Spinal cord (tissue), 9 donors: ENCODE measurements at regions not wholly inside any gene's neighbourhood (a gene's known extent, or its start where the extent isn't known, plus 50 kb on each side); places are given as distances from the start of the nearest gene placed in this dataset.

Source experiments
- DNase-seq, 6 donors: peaks; one replicate each; pipeline versions ENCODE4 v3.0.0 to v3.0.0-alpha.2; 2013 to 2015; ENCODE audit warnings: low spot score in 6 of 6, low read depth in 4 of 6
- H3K27ac ChIP-seq: one replicate; pipeline ENCODE4 v1.5.1; 2013; ENCODE audit warnings: low read depth, low read length, control low read depth
- H3K27me3 ChIP-seq: one replicate; pipeline ENCODE4 v1.6.1; 2013; ENCODE audit warnings: low read length; ENCODE audit not compliant: control insufficient read depth, insufficient read depth
- H3K36me3 ChIP-seq: one replicate; pipeline ENCODE4 v1.6.1; 2013; ENCODE audit warnings: low read length; ENCODE audit not compliant: control insufficient read depth, insufficient read depth
- H3K4me1 ChIP-seq: one replicate; pipeline ENCODE4 v1.6.1; 2013; ENCODE audit warnings: low read length; ENCODE audit not compliant: control insufficient read depth, insufficient read depth
- H3K4me3 ChIP-seq: one replicate; pipeline ENCODE4 v1.5.1; 2013; ENCODE audit warnings: low read depth, low read length, control low read depth
- H3K9me3 ChIP-seq: one replicate; pipeline ENCODE4 v1.6.1; 2013; ENCODE audit warnings: low read length; ENCODE audit not compliant: control insufficient read depth, insufficient read depth
- WGBS: methylation state at CpG from one replicate; pipeline ENCODE4 v1.1.5; 2013; ENCODE audit warnings: missing lambda C conversion rate; ENCODE audit not compliant: insufficient coverage; 5-methylcytosine and 5-hydroxymethylcytosine counted together
- donor health status: healthy.

DNA sequence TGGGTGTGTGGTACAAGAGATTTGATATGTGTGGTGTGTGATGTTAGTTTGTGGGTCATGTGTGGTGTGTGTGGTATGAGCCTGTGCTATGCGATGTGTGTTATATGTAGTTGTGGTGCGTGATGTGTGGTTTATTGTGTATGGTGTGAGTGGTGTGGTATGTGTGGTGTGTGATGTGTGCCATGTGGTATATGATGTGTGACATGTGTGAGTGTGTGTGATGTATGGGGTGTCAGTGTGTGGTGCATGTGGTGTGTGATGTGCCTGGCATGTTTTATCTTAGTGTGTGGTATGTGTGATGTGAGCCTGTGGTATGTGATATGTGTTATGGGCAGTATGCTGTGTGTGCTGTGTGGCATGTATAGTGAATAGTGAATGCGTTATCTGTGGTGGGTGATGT lies 273.0 kb upstream of the IRX1 start:
- H3K36me3 ChIP-seq = no peaks in the 10 kb centered on the region
- WGBS = 96% methylated on average over 3 of the region's 3 CpGs
- no peaks in the 10 kb centered on the region for H3K9me3 ChIP-seq
- no peak overlapping the region for H3K4me3 ChIP-seq
- H3K27me3 ChIP-seq = no peaks in the 10 kb centered on the region
- peaks cover 23% of the 10 kb centered on the region for H3K4me1 ChIP-seq
- no peak overlapping the region for H3K27ac ChIP-seq
- DNase-seq = no peak

DNA sequence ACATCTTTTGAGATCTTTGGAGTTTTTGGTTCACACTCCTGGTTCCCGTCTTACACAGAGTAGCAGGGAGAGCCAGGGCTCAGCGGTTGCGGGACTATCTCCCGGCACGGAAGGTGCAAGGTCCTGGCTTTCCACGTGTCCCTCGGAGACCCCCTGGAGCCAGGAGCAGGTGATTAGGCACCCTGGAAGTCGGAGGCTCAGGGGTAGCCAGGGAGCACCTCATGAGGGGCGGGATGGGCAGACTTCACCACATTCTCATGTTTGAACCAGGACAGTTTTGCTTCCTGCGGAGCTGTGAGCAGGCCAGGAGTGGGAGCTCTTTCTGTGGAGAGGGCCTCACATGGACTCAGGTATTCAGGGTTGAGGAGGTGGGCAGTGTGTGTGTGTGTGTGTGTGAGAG lies 273.7 kb upstream of the IRX1 start:
- no peaks in the 10 kb centered on the region for H3K36me3 ChIP-seq
- DNase-seq = no peak
- no peak overlapping the region for H3K27ac ChIP-seq
- H3K4me1 ChIP-seq = peaks cover 23% of the 10 kb centered on the region
- no peak overlapping the region for H3K4me3 ChIP-seq
- H3K27me3 ChIP-seq = no peaks in the 10 kb centered on the region
- 92% methylated on average over 10 of the region's 10 CpGs for WGBS
- no peaks in the 10 kb centered on the region for H3K9me3 ChIP-seq

DNA sequence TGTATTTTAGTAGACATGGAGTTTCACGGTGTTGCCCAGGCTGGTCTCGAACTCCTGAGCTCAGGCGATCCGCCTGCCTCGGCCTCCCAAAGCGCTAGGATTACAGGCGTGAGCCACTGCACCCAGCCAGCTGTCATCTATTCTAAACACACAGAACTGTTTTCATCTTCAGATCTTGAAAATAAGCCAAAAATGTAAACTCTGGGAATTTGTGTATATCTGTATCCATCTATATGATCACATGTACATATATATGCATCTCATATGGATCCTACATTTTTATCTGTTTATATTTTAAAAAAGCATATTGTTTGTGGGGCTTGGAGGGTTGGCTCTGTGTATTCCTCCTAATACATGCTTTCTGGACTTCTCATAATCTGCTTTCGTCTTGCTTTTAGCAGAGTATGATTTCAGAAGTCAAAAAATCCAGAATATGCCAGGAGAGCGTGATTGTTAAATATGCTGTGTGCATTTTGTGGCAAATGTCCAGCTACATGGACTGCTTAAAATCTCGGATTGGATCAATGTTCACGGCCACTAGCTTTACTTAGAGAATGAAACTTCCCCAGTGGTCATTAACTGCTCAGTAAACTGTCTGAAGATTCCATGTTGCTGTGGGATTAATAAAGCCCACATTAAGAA lies 274.4 kb upstream of the IRX1 start:
- Histone ChIP-seq H3K36me3 (no peaks in the 10 kb centered on the region), H3K4me3 (no peak overlapping the region), H3K4me1 (peaks cover 20% of the 10 kb centered on the region), H3K27me3 (no peaks in the 10 kb centered on the region), H3K27ac (no peak overlapping the region), H3K9me3 (no peaks in the 10 kb centered on the region)
- no peak for DNase-seq
- WGBS = 92% methylated on average over 2 of the region's 11 CpGs

DNA sequence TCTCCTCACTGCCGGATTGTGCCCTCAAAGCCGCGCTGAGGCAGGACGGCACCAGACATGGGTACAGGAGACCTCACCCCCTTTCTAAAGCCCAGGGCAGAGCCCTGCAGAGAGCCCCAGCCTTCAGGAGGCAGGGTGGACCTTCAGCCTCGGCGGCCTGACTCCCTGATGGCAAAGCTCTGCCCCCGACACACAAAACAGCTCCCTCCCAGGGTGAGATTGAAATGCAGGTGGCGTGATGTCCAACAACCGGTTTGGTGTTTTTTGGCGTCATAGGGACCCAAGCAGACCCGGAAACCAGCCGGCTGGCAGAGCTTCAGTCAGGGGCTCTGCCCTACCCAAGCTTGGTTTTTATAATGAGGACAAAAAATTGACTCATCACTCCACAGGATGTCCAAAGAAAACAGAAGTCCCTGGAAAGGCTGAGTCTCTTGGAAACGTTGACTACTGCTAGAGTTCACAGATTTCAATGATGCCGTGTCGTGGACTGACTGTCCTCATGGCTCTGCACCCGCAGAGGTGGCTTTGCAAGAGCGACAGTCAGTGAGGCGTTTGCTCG lies 275.2 kb upstream of the IRX1 start:
- no peak overlapping the region for H3K27ac ChIP-seq
- no peak overlapping the region for H3K4me3 ChIP-seq
- DNase-seq = peak in 1 of 6 donors; percentile 45
- WGBS = 73% methylated on average over 6 of the region's 19 CpGs
- peaks cover 15% of the 10 kb centered on the region for H3K4me1 ChIP-seq
- H3K36me3 ChIP-seq = no peaks in the 10 kb centered on the region
- H3K27me3 ChIP-seq = no peaks in the 10 kb centered on the region
- H3K9me3 ChIP-seq = no peaks in the 10 kb centered on the region

DNA sequence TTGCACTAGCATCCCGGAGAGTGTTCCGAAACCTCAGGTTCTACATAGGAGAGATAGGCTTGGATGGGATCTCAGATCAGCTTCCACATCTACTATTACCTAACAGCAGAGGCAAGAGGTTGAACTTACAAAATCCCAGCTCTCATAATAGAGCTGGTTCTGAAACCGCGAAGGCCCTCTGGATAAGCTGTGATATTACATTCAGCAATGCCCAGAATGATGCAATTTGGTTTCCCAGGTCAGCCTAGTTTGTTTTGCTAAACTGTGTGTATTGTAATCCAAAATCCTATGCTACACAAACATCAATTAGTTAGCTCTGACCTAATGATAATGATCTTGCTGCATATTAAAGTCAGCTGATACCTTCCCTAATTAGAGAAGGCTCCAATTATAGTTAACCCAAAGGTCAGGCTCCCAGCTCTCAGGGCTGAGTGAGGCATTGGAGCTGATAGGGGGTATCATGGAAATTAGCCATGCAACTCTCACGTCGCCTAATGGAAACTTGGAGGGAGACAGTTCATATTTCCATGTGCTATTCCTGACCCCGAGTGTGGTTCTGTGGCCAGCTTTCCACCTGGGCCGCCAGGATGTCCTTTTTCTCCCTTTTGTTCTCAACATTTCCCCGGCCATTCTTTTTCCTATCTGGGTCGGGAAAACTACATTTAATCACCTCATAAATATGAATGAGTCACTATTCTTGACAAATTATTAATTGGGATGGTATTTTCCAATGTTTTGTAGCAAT lies 278.4 kb upstream of the IRX1 start:
- 84% methylated on average over 3 of the region's 10 CpGs for WGBS
- Histone ChIP-seq H3K27me3 (no peaks in the 10 kb centered on the region), H3K36me3 (no peaks in the 10 kb centered on the region), H3K27ac (no peak overlapping the region), H3K4me1 (peaks cover 3% of the 10 kb centered on the region), H3K9me3 (peaks cover 3% of the 10 kb centered on the region), H3K4me3 (no peak overlapping the region)
- DNase-seq = peak in 1 of 6 donors; percentile 19

DNA sequence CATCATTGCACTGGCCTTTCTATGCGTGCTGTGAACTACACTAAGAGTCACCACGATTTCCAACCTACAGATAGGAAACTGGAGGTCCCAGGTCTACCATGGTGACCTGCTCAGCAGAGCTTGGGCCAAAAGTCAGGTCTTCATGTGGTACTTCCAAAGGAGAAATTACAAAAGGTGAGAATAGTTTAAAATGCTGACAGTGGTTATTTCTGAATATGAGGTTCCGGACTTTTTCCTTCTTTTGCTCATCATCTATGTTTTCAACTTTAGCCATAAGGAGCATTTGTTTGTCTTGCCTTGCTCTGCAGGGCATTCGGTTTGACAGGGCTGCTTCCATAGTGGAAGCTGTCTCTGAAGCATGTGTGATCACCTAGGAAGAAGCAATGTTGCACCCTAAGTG lies 282.1 kb upstream of the IRX1 start:
- WGBS = 87% methylated on average over 2 of the region's 4 CpGs
- H3K4me3 ChIP-seq = no peak overlapping the region
- no peak overlapping the region for H3K27ac ChIP-seq
- peaks cover 6% of the 10 kb centered on the region for H3K4me1 ChIP-seq
- peaks cover 5% of the 10 kb centered on the region for H3K9me3 ChIP-seq
- no peak for DNase-seq
- H3K36me3 ChIP-seq = no peaks in the 10 kb centered on the region
- H3K27me3 ChIP-seq = no peaks in the 10 kb centered on the region

DNA sequence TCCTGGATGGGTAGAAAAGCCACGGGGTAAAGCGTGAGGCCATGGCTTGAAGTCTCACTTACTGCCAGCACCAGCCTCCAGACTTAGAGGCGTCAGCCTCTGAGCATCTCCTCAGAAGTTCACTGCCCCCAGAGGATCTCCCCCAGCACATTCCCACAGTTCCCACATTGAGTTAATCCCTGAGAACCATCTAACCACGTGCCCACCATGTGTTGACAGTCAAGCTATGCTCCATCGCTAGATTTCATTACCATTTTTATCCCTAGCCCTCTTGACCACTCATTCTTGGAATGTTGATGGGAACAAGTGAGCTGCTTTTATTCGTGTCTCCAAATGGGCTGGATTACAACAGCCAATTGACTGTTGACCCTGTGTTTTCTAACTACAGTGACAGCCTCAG lies 283.3 kb upstream of the IRX1 start:
- Histone ChIP-seq H3K9me3 (peaks cover 5% of the 10 kb centered on the region), H3K36me3 (no peaks in the 10 kb centered on the region), H3K27me3 (no peaks in the 10 kb centered on the region), H3K4me3 (no peak overlapping the region), H3K4me1 (peaks cover 6% of the 10 kb centered on the region), H3K27ac (no peak overlapping the region)
- WGBS = 97% methylated on average over 3 of the region's 6 CpGs
- no peak for DNase-seq

DNA sequence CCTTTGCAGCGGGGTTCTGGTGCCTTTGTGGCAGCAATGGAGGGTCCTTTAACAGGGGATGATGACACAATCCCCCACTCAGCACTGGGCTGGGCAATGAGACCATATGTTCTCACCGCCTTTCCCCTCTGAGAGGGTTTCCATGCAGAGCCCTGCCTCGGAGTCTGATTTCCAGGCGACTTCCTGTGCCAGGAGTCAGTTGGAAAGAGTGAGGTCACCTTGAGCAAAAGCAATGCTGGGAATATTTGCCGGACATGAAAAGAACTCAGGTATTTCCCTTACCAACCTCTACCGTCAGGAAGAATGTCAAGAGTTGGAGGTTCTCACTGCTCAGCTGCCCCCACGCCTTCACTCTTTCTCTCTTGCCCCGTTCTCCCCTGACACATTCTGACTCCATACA lies 284.2 kb upstream of the IRX1 start:
- Histone ChIP-seq H3K27ac (no peak overlapping the region), H3K9me3 (peaks cover 5% of the 10 kb centered on the region), H3K36me3 (no peaks in the 10 kb centered on the region), H3K27me3 (no peaks in the 10 kb centered on the region), H3K4me1 (peaks cover 6% of the 10 kb centered on the region), H3K4me3 (no peak overlapping the region)
- WGBS = 92% methylated on average over 6 of the region's 8 CpGs
- DNase-seq = no peak

DNA sequence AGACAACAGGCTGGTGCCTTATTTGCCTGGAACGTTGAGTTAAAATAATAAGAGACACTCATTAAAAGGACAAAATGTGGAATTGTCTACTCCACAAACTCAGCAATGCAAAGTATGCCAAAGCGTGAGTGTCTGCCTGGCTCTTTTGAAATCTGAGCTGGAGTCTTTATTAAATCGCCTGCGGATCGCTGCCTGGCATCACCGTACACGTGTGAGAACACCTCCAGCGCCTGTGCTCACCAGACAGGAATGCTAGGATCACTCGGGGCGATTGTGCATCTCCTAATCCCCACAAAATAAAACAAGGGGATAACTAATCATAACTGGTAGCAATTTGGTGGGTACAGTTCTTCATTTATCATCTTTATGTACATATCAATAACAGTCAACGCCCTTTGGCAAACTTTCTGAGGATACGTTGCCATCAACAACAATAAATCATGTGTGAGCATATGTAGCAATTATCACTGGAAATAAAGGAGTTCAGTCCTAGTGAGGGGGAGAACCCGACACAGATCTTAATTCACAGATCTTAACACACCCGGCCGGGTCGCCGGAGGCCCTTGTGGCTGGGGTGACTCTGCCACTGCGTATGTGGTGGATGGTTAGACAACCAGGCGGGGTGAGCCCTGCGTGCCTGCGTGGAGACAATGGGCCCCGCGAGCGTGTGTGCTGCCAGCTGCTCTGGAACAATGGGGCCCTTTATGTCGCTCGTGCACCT lies 284.9 kb upstream of the IRX1 start:
- H3K36me3 ChIP-seq = no peaks in the 10 kb centered on the region
- no peak overlapping the region for H3K4me3 ChIP-seq
- peaks cover 6% of the 10 kb centered on the region for H3K4me1 ChIP-seq
- DNase-seq = peak in 2 of 6 donors; percentile 52 to 53
- H3K9me3 ChIP-seq = peaks cover 5% of the 10 kb centered on the region
- H3K27me3 ChIP-seq = no peaks in the 10 kb centered on the region
- no peak overlapping the region for H3K27ac ChIP-seq
- 53% methylated on average over 18 of the region's 26 CpGs for WGBS
